H9 (cell line): ENCODE measurements at regions not wholly inside any gene's neighbourhood (a gene's known extent, or its start where the extent isn't known, plus 50 kb on each side); places are given as distances from the start of the nearest gene placed in this dataset.

Source experiments
- DNase-seq: peaks from one replicate; pipeline ENCODE4 v3.0.0-alpha.2; 2017
- H2AFZ ChIP-seq: one replicate; pipeline ENCODE4 v1.6.1; 2013; ENCODE audit warnings: mild to moderate bottlenecking, low read length, control low read depth, moderate library complexity
- H2AK5ac ChIP-seq: 2 replicates; pipeline ENCODE4 v1.6.1; 2013; ENCODE audit warnings: low read length, control low read depth, mixed read lengths; ENCODE audit not compliant: insufficient read length
- H2BK120ac ChIP-seq: one replicate; pipeline ENCODE4 v1.6.1; 2013; ENCODE audit warnings: low read depth, mild to moderate bottlenecking, low read length, control low read depth, inconsistent platforms; ENCODE audit not compliant: poor library complexity, severe bottlenecking
- H2BK12ac ChIP-seq: 2 replicates; pipeline ENCODE4 v1.6.1; 2013; ENCODE audit warnings: low read length, control low read depth, mixed read lengths, low read depth; ENCODE audit not compliant: insufficient read length
- H2BK15ac ChIP-seq: 2 replicates; pipeline ENCODE4 v1.6.1; 2013; ENCODE audit warnings: low read depth, low read length, control low read depth
- H2BK20ac ChIP-seq: one replicate; pipeline ENCODE4 v1.6.1; 2013; ENCODE audit warnings: low read depth, mild to moderate bottlenecking, low read length, control low read depth, inconsistent platforms; ENCODE audit not compliant: poor library complexity, severe bottlenecking
- H2BK5ac ChIP-seq: 2 replicates; pipeline ENCODE4 v1.6.1; 2013; ENCODE audit warnings: low read length, control low read depth, mixed read lengths; ENCODE audit not compliant: insufficient read length
- H3K14ac ChIP-seq: 2 replicates; pipeline ENCODE4 v1.6.1; 2013; ENCODE audit warnings: low read length, control low read depth; ENCODE audit not compliant: insufficient read depth
- H3K18ac ChIP-seq: 2 replicates; pipeline ENCODE4 v1.6.1; 2013; ENCODE audit warnings: low read depth, mild to moderate bottlenecking, mixed read lengths, low read length, control low read depth; ENCODE audit not compliant: insufficient read length
- H3K23ac ChIP-seq: 2 replicates; pipeline ENCODE4 v1.6.1; 2013; ENCODE audit warnings: low read length, control low read depth, mixed read lengths, low read depth; ENCODE audit not compliant: insufficient read length
- H3K23me2 ChIP-seq: 2 replicates; pipeline ENCODE4 v1.6.1; 2013; ENCODE audit warnings: low read depth, mild to moderate bottlenecking, mixed read lengths, low read length, control low read depth; ENCODE audit not compliant: insufficient read length, poor library complexity, severe bottlenecking
- H3K27ac ChIP-seq: 2 replicates; pipeline ENCODE4 v1.5.1; 2013; ENCODE audit warnings: low read length, control low read depth, mixed read lengths, low read depth; ENCODE audit not compliant: insufficient read length
- H3K27me3 ChIP-seq: 2 replicates; pipeline ENCODE4 v1.6.1; 2013; ENCODE audit warnings: low read length, control low read depth, inconsistent platforms; ENCODE audit not compliant: insufficient read depth
- H3K4ac ChIP-seq: 2 replicates; pipeline ENCODE4 v1.6.1; 2013; ENCODE audit warnings: low read depth, mild to moderate bottlenecking, control low read depth, inconsistent platforms, low read length, moderate library complexity
- H3K4me1 ChIP-seq: 2 replicates; pipeline ENCODE4 v1.6.1; 2013; ENCODE audit warnings: low read length, control low read depth, inconsistent platforms; ENCODE audit not compliant: insufficient read depth
- H3K4me2 ChIP-seq: 2 replicates; pipeline ENCODE4 v1.6.1; 2013; ENCODE audit warnings: low read length, control low read depth, mixed read lengths; ENCODE audit not compliant: insufficient read length, insufficient read depth
- H3K56ac ChIP-seq: 2 replicates; pipeline ENCODE4 v1.6.1; 2013; ENCODE audit warnings: low read depth, mild to moderate bottlenecking, mixed read lengths, low read length, control low read depth; ENCODE audit not compliant: insufficient read length
- H3K79me1 ChIP-seq: 2 replicates; pipeline ENCODE4 v1.6.1; 2013; ENCODE audit warnings: low read depth, mild to moderate bottlenecking, moderate library complexity, low read length, control low read depth, inconsistent platforms; ENCODE audit not compliant: insufficient read depth, poor library complexity, severe bottlenecking
- H3K79me2 ChIP-seq: 2 replicates; pipeline ENCODE4 v1.6.1; 2013; ENCODE audit warnings: low read length, control low read depth, inconsistent platforms; ENCODE audit not compliant: insufficient read depth
- H3K9ac ChIP-seq: 2 replicates; pipeline ENCODE4 v1.6.1; 2013; ENCODE audit warnings: low read length, control low read depth, mixed read lengths; ENCODE audit not compliant: insufficient read length; ENCODE audit errors: extremely low read depth
- H3K9me3 ChIP-seq: one replicate; pipeline ENCODE4 v1.6.1; 2013; ENCODE audit warnings: low read depth, low read length, inconsistent platforms; ENCODE audit not compliant: control insufficient read depth
- H3T11ph ChIP-seq: one replicate; pipeline ENCODE4 v1.6.1; 2013; ENCODE audit warnings: mild to moderate bottlenecking, low read length, control low read depth, inconsistent platforms
- H4K20me1 ChIP-seq: one replicate; pipeline ENCODE4 v1.6.1; 2013; ENCODE audit not compliant: control insufficient read depth, insufficient read length, insufficient read depth
- H4K5ac ChIP-seq: 2 replicates; pipeline ENCODE4 v1.6.1; 2013; ENCODE audit warnings: low read depth, mild to moderate bottlenecking, mixed read lengths, low read length, control low read depth; ENCODE audit not compliant: insufficient read length
- H4K8ac ChIP-seq: replicated peaks from 2 replicates; pipeline ENCODE4 v1.6.1; 2013; ENCODE audit warnings: low read length, control low read depth, mixed read lengths, low read depth; ENCODE audit not compliant: insufficient read length
- H4K91ac ChIP-seq: 2 replicates; pipeline ENCODE4 v1.6.1; 2013; ENCODE audit warnings: low read depth, mild to moderate bottlenecking, moderate library complexity, mixed read lengths, low read length, control low read depth; ENCODE audit not compliant: insufficient read length
- H3K27ac Mint-ChIP-seq, 3 experiments: 2 replicates in 2 of 3; 3 replicates in 1 of 3; pipeline ENCODE4 v1.8.0; 2020 to 2021; ENCODE audit warnings: mixed read lengths in 3 of 3, mild to moderate bottlenecking in 1 of 3, moderate library complexity in 1 of 3
- H3K27me3 Mint-ChIP-seq: 2 replicates; pipeline ENCODE4 v1.8.0; 2021; ENCODE audit warnings: low read depth, mild to moderate bottlenecking, moderate library complexity, mixed read lengths
- H3K36me3 Mint-ChIP-seq, 3 experiments: 2 replicates in 2 of 3; 3 replicates in 1 of 3; pipeline ENCODE4 v1.8.0; 2020 to 2021; ENCODE audit warnings: low read depth in 3 of 3, mixed read lengths in 3 of 3; ENCODE audit not compliant: insufficient read depth in 1 of 3
- H3K4me1 Mint-ChIP-seq, 2 experiments: 2 replicates each; pipeline ENCODE4 v1.8.0; 2020; ENCODE audit warnings: mixed read lengths in 2 of 2
- H3K4me3 Mint-ChIP-seq, 2 experiments: 2 replicates in 1 of 2; 3 replicates in 1 of 2; pipeline ENCODE4 v1.8.0; 2020 to 2021; ENCODE audit warnings: mild to moderate bottlenecking in 2 of 2, mixed read lengths in 2 of 2, moderate library complexity in 1 of 2
- H3K9me3 Mint-ChIP-seq, 2 experiments: 2 replicates in 1 of 2; 3 replicates in 1 of 2; pipeline ENCODE4 v1.8.0; 2020; ENCODE audit warnings: mild to moderate bottlenecking in 2 of 2, mixed read lengths in 2 of 2, moderate library complexity in 1 of 2
- CTCF ChIP-seq: fragments of 200-600 bp; sonication (generic); conservative IDR thresholded peaks from 3 replicates; pipeline ENCODE4 v1.8.0; 2021; ENCODE audit warnings: antibody characterized with exemption, mild to moderate bottlenecking
- WGBS: extraction: QIAGEN DNeasy Blood & Tissue Kit; methylation state at CpG from one replicate; pipeline ENCODE4 v1.1.7; 2013; ENCODE audit warnings: missing lambda C conversion rate, low lambda C conversion rate, mixed read lengths; ENCODE audit not compliant: insufficient read length; ENCODE audit errors: extremely low coverage; 5-methylcytosine and 5-hydroxymethylcytosine counted together

DNA sequence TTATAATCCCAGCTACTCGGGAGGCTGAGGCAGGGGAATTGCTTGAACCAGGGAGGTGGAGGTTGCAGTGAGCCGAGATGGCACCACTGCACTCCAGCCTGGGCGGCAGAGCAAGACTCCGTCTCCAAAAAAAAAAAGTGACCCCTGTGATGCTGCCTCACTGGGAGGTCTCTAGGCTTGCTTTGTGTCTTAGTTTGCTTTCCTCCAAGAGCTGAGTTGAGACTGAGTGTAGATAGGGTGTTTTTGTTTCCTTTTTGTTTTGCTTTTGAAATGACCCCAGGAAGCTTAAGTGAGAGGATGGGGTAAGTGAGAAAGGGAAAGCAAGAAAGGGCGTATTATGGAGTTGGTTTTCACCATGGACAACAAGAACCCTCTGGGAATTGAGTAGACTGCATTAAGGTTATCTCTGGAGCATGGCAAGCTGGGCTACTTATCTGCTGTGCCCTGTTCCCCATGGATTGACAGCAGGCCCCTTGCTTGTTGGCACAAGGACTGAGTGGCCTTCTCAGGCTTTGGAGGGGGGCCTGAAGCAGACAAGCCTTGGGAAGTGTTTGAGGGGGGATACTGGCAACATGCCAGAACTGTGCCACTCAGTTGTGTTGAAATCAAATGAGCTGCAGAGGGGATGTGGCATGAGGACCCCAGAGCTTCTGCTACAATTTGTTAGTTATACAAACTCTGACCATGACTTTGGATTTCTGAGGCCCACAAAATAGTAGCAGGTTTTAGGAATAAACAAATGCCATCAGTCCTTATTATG is 300.6 kb upstream of the C11orf87 start:
- H3T11ph ChIP-seq, result no peak overlapping the region
- H2BK5ac ChIP-seq, result no peak overlapping the region
- H2BK15ac ChIP-seq, result no peak overlapping the region
- H2AFZ ChIP-seq, result no peak overlapping the region
- no peak overlapping the region for H3K14ac ChIP-seq
- no peaks in the 10 kb centered on the region for H3K27me3 ChIP-seq
- H3K18ac ChIP-seq, result no peak overlapping the region
- H3K4ac ChIP-seq, result no peak overlapping the region
- no peak overlapping the region for H4K5ac ChIP-seq
- no peak overlapping the region for H2AK5ac ChIP-seq
- no peaks in the 10 kb centered on the region for H3K27me3 Mint-ChIP-seq
- no CpG with 5 or more reads among the region's 5 CpGs for WGBS
- no peak for TF ChIP-seq CTCF
- no peak overlapping the region for H3K27ac ChIP-seq
- no peaks in the 10 kb centered on the region for H3K36me3 Mint-ChIP-seq
- H3K4me1 Mint-ChIP-seq, result peaks cover 37 to 42% of the 10 kb centered on the region in 2 experiments
- no peak overlapping the region for H3K9ac ChIP-seq
- no peaks in the 10 kb centered on the region; a peak in 2 of 5 replicates for H3K9me3 Mint-ChIP-seq
- H3K23me2 ChIP-seq, result no peaks in the 10 kb centered on the region
- peaks cover 11% of the 10 kb centered on the region; the same call in 1 of the 2 replicates for H3K4me1 ChIP-seq
- H3K4me3 Mint-ChIP-seq, result no peak overlapping the region
- H3K27ac Mint-ChIP-seq, result peak overlapping the region in 1 of 3 experiments; percentile 69; a peak in 4 of 7 replicates
- H3K56ac ChIP-seq, result no peak overlapping the region
- no peaks in the 10 kb centered on the region for H3K79me2 ChIP-seq
- no peak overlapping the region for H4K91ac ChIP-seq
- H4K8ac ChIP-seq, result no peak overlapping the region
- H3K79me1 ChIP-seq, result no peaks in the 10 kb centered on the region
- H3K9me3 ChIP-seq, result no peaks in the 10 kb centered on the region
- H4K20me1 ChIP-seq, result no peaks in the 10 kb centered on the region
- no peak overlapping the region for H3K4me2 ChIP-seq
- H3K23ac ChIP-seq, result no peak overlapping the region
- H2BK20ac ChIP-seq, result no peak overlapping the region
- no peak overlapping the region for H2BK12ac ChIP-seq
- H2BK120ac ChIP-seq, result no peak overlapping the region
- DNase-seq, result no peak
